ENCODE measurements at regions not wholly inside any gene's neighbourhood (a gene's known extent, or its start where the extent isn't known, plus 50 kb on each side); places are given as distances from the start of the nearest gene placed in this dataset.

DNA sequence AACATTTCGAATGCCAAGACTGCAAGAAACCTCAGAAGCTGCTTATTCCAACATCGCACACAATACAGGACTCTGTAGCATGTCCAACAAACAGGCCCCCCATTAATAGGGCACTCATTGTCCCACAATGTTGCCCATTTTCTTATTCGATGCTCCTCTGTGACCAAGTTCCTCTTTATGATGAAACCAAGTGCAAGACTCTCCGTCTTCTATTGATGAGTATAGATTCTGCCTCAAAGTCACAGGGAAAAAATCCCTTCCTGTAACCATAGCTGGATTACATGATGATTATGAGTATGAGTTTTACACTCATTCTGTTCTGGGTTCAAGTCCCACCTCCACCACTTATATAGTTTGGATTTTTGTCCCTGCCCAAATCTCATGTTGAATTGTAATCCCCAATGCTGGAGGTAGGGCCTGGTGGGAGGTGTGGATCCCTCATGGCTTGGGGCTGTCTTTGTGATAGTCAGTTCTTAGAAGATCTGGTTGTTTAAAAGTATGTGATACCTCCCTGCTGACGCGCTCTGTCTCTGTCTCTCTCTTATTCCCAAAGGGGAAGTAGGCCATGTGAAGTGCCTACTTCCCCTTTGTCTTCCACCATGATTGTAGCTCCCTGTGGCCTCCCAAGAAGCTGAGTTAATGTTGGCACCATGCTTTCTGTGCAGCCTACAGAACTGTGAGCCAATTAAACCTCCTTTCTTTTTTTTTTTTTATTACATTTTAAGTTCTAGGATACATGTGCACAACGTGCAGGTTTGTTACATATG is 148.7 kb downstream of the OSR1 start:
- no peaks in the 10 kb centered on the region for H3K27me3 ChIP-seq (ENCODE audit: control insufficient read depth in 4 of 4, insufficient read depth in 4 of 4, low read length in 3 of 4)
- TF ChIP-seq, protein P1, sequence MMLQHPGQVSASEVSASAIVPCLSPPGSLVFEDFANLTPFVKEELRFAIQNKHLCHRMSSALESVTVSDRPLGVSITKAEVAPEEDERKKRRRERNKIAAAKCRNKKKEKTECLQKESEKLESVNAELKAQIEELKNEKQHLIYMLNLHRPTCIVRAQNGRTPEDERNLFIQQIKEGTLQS (IDR thresholded peaks at IDR 0.05): no peak
- no peak for TF ChIP-seq RXRA (IDR thresholded peaks at IDR 0.05)
- no peak for TF ChIP-seq NR2F2 (IDR thresholded peaks at IDR 0.05)
- TF ChIP-seq, protein P2, sequence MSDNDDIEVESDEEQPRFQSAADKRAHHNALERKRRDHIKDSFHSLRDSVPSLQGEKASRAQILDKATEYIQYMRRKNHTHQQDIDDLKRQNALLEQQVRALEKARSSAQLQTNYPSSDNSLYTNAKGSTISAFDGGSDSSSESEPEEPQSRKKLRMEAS (IDR thresholded peaks at IDR 0.05): no peak
- TF ChIP-seq FOXA2 (IDR thresholded peaks at IDR 0.05): no peak
- TF ChIP-seq FOXA1 (IDR thresholded peaks at IDR 0.05): no peak
- TF ChIP-seq, protein P3, sequence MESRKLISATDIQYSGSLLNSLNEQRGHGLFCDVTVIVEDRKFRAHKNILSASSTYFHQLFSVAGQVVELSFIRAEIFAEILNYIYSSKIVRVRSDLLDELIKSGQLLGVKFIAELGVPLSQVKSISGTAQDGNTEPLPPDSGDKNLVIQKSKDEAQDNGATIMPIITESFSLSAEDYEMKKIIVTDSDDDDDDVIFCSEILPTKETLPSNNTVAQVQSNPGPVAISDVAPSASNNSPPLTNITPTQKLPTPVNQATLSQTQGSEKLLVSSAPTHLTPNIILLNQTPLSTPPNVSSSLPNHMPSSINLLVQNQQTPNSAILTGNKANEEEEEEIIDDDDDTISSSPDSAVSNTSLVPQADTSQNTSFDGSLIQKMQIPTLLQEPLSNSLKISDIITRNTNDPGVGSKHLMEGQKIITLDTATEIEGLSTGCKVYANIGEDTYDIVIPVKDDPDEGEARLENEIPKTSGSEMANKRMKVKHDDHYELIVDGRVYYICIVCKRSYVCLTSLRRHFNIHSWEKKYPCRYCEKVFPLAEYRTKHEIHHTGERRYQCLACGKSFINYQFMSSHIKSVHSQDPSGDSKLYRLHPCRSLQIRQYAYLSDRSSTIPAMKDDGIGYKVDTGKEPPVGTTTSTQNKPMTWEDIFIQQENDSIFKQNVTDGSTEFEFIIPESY (IDR thresholded peaks at IDR 0.05): no peak
- TF ChIP-seq EGR1 (IDR thresholded peaks at IDR 0.05; ENCODE audit: low read depth in 2 of 2): no peak
- TF ChIP-seq YY1 (IDR thresholded peaks at IDR 0.05): no peak
- no peaks in the 10 kb centered on the region for H3K36me3 ChIP-seq (ENCODE audit: control insufficient read depth in 4 of 4, insufficient read depth in 3 of 4, low read depth in 1 of 4, low read length in 3 of 4)
- H3K9ac ChIP-seq (ENCODE audit: low read depth in 1 of 2, low read length in 2 of 2): no peak overlapping the region
- no peaks in the 10 kb centered on the region for H3K9me3 ChIP-seq (ENCODE audit: control insufficient read depth in 4 of 4, low read length in 3 of 4)
- H3K4me1 ChIP-seq (ENCODE audit: control insufficient read depth in 4 of 4, insufficient read depth in 4 of 4, low read length in 3 of 4): no peaks in the 10 kb centered on the region
- H3K27ac ChIP-seq (ENCODE audit: low read depth in 1 of 2, low read length in 2 of 2): no peak overlapping the region
- 95% methylated on average over 7 of the region's 7 CpGs for WGBS
- DNase-seq (ENCODE audit: low spot score): no peak
- no peak overlapping the region for H3K4me3 ChIP-seq (ENCODE audit: low read depth in 1 of 3, low read length in 3 of 3)

DNA sequence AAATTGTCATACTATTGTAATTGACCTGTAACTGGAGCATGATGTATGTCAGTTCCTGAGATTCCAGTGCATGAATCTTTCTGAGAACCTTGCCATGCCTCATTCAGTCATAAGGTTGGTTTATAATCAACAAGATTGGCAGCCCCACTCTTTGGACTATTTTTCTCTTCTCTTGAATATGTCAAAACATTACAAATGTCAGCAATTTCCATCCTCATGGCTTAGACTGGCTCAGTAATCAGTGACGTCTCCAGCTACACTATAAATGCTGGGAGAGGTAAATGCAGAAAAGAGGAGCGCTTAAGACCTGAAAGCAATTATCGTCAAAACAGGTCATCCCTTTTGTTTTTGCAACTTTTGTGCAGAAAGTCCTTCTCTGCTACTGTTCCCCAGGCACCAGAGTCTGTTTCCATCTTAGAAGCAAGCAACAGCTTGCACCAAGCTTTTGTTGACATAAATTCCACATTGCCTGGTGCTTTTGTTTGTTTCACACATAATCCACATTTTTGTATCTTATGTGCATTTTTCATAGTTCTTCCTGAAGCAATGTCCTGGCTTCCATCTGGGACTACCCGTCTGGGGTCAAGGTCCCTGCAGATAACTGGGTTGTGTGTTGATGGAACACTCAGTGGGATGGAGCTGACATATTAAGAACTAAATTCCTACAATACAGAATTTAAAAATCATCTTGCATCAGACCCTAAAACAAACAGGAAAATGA is 149.8 kb downstream of the OSR1 start:
- Histone ChIP-seq H3K27me3 (ENCODE audit: control insufficient read depth in 4 of 4, insufficient read depth in 4 of 4, low read length in 3 of 4) (no peaks in the 10 kb centered on the region), H3K4me1 (ENCODE audit: control insufficient read depth in 4 of 4, insufficient read depth in 4 of 4, low read length in 3 of 4) (no peaks in the 10 kb centered on the region), H3K27ac (ENCODE audit: low read depth in 1 of 2, low read length in 2 of 2) (no peak overlapping the region), H3K9ac (ENCODE audit: low read depth in 1 of 2, low read length in 2 of 2) (no peak overlapping the region), H3K9me3 (ENCODE audit: control insufficient read depth in 4 of 4, low read length in 3 of 4) (no peaks in the 10 kb centered on the region), H3K4me3 (ENCODE audit: low read depth in 1 of 3, low read length in 3 of 3) (no peak overlapping the region), H3K36me3 (ENCODE audit: control insufficient read depth in 4 of 4, insufficient read depth in 3 of 4, low read depth in 1 of 4, low read length in 3 of 4) (no peaks in the 10 kb centered on the region)
- no peak for DNase-seq (ENCODE audit: low spot score)
- TF ChIP-seq, protein P4, sequence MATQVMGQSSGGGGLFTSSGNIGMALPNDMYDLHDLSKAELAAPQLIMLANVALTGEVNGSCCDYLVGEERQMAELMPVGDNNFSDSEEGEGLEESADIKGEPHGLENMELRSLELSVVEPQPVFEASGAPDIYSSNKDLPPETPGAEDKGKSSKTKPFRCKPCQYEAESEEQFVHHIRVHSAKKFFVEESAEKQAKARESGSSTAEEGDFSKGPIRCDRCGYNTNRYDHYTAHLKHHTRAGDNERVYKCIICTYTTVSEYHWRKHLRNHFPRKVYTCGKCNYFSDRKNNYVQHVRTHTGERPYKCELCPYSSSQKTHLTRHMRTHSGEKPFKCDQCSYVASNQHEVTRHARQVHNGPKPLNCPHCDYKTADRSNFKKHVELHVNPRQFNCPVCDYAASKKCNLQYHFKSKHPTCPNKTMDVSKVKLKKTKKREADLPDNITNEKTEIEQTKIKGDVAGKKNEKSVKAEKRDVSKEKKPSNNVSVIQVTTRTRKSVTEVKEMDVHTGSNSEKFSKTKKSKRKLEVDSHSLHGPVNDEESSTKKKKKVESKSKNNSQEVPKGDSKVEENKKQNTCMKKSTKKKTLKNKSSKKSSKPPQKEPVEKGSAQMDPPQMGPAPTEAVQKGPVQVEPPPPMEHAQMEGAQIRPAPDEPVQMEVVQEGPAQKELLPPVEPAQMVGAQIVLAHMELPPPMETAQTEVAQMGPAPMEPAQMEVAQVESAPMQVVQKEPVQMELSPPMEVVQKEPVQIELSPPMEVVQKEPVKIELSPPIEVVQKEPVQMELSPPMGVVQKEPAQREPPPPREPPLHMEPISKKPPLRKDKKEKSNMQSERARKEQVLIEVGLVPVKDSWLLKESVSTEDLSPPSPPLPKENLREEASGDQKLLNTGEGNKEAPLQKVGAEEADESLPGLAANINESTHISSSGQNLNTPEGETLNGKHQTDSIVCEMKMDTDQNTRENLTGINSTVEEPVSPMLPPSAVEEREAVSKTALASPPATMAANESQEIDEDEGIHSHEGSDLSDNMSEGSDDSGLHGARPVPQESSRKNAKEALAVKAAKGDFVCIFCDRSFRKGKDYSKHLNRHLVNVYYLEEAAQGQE (IDR thresholded peaks at IDR 0.05): no peak
- TF ChIP-seq FOXA2 (IDR thresholded peaks at IDR 0.05) (no peak), SP1 (IDR thresholded peaks at IDR 0.05) (no peak), FOXA1 (IDR thresholded peaks at IDR 0.05) (no peak), HNF4G (IDR thresholded peaks at IDR 0.05) (no peak), NR2F2 (IDR thresholded peaks at IDR 0.05) (no peak)
- TF ChIP-seq, protein P3 (IDR thresholded peaks at IDR 0.05): no peak
- TF ChIP-seq, protein P1 (IDR thresholded peaks at IDR 0.05): no peak
- TF ChIP-seq, protein P5, sequence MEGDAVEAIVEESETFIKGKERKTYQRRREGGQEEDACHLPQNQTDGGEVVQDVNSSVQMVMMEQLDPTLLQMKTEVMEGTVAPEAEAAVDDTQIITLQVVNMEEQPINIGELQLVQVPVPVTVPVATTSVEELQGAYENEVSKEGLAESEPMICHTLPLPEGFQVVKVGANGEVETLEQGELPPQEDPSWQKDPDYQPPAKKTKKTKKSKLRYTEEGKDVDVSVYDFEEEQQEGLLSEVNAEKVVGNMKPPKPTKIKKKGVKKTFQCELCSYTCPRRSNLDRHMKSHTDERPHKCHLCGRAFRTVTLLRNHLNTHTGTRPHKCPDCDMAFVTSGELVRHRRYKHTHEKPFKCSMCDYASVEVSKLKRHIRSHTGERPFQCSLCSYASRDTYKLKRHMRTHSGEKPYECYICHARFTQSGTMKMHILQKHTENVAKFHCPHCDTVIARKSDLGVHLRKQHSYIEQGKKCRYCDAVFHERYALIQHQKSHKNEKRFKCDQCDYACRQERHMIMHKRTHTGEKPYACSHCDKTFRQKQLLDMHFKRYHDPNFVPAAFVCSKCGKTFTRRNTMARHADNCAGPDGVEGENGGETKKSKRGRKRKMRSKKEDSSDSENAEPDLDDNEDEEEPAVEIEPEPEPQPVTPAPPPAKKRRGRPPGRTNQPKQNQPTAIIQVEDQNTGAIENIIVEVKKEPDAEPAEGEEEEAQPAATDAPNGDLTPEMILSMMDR (IDR thresholded peaks at IDR 0.05; ENCODE audit: low read depth, low read length, missing input control): no peak
- 78% methylated on average over 4 of the region's 4 CpGs for WGBS

Measured in liver (tissue), 8 donors.